ENCODE measurements at regions not wholly inside any gene's neighbourhood (a gene's known extent, or its start where the extent isn't known, plus 50 kb on each side); places are given as distances from the start of the nearest gene placed in this dataset.

DNA sequence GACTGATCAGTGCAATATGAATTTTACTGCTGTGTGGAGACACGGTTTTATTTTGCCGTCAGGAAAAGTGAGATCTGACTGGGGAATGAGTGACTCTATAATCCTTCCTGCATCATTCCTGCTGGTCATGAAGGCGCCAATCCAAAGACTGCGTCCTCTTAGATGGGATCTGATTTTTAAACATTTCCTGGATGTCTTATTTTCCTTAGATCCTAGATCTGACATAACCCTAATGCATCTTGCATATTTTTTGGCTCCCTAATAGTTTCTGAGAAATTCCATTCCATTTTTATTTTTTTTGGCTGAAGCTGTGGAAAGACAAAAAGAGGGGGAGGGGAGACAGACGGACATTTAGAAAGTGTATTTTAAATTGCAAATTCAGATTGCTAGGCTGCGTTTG lies 454.9 kb upstream of the FAT1 start:
- FAIRE-seq: no peak
- no peak for DNase-seq (ENCODE audit: insufficient read length, low spot score)
- TF ChIP-seq POLR2A (IDR thresholded peaks at IDR 0.05; ENCODE audit: low read depth, low read length): no peak

DNA sequence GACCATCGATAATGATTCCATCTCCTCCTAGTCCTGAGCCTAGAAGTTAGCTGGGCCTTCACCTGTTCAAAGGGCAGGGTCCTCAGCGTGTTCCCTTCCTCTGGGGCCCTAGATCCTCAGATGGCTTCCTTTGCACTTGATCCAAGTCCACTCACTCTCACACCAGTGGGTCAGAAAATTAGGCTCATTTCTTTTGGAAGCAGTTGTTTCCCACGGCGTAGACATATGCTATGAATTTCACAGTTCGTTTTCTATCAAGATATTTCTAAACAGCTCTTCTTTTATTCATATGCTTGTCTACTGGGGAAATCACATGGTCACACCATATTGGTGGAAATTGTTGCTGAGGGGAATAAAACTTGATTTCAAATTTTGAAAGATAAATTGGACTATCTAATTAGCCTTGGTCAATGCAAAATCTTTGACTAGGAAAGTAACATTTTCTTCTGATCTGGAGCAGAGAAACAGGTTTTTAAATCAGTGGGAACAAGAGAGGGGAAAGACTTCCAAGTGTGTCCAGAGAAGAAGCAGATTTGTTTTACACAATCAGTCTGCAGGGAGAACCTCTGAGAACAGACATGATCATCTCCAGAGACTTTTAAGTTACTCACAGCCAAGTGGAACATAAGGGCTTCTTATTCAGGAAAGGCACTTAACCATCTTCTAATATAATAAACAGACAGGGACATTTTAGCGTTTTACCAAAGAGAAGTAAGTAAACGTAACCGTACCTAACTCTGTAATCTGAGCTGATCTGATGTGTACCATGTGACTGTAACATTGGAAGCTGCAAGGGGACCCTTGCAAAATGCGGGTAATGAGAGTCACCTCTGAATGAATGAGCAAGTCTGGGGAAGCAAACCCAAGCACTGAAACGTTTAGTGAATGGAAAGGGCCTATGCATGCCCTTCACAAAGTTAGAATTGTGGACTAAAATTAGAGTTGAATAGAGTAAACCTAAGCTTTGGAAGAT lies 455.7 kb upstream of the FAT1 start:
- DNase-seq (ENCODE audit: insufficient read length, low spot score) (no peak), FAIRE-seq (no peak)

DNA sequence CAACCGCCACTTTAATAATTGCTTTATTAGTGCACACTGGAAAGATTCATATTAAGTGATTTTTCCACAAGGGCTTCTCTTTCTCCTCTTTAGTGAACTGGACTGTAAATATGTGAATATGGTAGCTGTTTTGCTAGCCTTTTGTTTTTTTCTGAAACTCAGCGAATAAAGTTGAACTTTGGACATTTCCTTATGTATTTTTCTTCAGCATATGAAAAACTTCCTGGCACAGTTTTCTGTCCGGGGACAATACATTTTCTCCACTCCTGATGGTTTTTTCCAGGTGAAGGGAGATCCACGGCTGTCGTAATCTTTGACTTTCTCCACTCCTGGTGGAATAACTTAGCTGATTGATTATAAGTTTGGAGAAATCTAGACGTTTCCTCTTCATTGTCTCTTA lies 457.4 kb upstream of the FAT1 start:
- FAIRE-seq: no peak
- DNase-seq (ENCODE audit: insufficient read length, low spot score): no peak
- TF ChIP-seq POLR2A (IDR thresholded peaks at IDR 0.05; ENCODE audit: low read depth, low read length): no peak

More for the DNA sequence above, 455.7 kb upstream of the FAT1 start:
- no peak for TF ChIP-seq POLR2A (IDR thresholded peaks at IDR 0.05; ENCODE audit: low read depth, low read length)

DNA sequence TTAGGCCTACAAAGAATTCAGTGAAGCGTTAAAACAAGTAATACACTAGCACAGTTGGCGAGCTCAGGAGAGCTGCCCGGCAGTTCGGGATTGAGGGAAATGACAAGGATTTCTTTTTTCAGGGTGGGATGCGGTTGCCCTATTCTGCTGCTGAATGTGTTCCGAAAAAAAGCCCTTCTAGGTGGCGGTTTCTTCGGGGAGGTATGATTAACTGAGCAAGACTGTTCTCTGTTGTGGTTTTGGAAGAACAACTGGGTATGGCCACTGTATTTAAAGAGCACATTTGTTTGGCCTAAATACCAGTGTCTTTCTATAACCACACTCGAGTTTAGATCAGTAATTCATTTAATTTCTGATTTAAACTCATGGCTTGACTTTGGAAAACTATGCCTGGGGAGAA lies 459.7 kb upstream of the FAT1 start:
- no peak for TF ChIP-seq POLR2A (IDR thresholded peaks at IDR 0.05; ENCODE audit: low read depth, low read length)
- no peak for FAIRE-seq
- DNase-seq (ENCODE audit: insufficient read length, low spot score): no peak

DNA sequence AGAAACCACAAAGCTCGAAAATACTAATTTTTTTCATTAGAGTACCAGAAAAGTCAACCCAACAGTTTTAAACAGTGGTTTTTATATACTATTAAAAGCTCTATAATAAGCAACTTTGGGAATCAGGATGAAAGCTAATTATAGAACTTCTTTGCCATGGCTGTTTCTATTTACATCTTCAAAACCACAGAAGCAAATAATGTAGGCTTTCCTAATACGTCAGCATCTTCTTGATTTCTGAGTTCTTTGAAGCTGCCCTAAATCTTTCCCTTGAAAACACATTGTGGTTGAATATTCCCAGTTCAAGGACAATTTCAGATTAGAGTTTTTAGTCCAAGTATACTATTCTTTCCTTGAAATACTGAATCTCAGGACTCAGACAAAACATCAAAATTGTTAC lies 460.2 kb upstream of the FAT1 start:
- FAIRE-seq: no peak
- TF ChIP-seq POLR2A (IDR thresholded peaks at IDR 0.05; ENCODE audit: low read depth, low read length): no peak
- no peak for DNase-seq (ENCODE audit: insufficient read length, low spot score)

DNA sequence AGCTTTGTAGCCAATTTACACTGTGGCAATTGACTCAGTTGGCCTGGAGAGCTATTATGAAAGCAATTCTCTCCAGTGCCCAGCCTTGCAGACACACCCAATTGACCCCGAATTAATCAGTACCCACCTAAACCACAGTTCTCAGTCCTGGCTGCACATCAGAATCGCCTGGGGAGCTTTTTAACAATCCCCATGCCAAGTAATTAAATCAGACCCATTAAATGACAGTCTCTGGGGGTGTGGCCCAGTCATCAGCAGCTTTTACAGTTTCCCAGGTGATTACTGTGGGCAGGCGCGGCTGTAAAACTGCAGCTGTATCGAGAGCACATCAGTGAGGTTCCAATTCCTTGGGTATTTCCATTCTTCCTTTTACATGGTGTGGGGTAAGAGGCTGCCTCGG lies 460.9 kb upstream of the FAT1 start:
- DNase-seq (ENCODE audit: insufficient read length, low spot score) (no peak), FAIRE-seq (no peak)
- TF ChIP-seq POLR2A (IDR thresholded peaks at IDR 0.05; ENCODE audit: low read depth, low read length): no peak

DNA sequence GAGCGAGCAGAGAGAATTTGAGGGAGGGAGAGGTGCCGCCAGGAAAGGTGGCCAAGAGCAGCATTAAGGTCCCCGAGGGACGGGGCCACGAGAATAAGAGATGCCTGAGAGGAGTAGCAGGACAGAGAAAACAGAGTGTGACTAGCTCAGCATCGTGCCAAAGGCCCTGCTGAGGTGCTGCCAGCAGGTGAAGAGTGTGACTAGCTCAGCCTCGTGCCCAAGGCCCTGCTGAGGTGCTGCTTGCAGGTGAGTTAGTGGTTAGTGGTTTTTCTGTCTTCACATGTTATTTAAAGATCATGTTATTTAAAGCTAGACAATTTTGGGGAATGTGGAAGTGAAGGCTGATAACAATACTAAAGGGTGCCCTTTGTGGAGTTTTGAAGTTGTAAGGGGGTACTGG lies 464.5 kb upstream of the FAT1 start:
- no peak for TF ChIP-seq POLR2A (IDR thresholded peaks at IDR 0.05; ENCODE audit: low read depth, low read length)
- no peak for FAIRE-seq
- DNase-seq (ENCODE audit: insufficient read length, low spot score): no peak

DNA sequence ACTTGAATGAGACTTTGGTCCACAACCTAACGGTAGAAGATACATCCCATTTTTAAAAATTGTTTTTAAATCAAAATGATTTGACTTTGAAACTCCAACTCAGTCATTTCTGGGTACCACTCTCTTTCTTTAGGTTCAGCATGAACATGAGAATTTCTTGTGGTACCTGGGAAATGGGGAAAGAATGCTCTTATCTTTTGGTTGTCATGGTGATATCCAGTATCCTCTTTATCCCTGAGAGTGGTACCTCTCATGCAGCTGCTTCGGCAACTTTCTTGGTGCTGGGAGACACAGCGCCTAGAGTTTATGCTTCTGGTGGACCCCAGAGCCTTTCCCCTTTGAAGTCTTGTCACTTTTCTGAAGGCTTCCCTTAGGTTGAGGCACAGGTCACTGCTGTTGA lies 465.1 kb upstream of the FAT1 start:
- FAIRE-seq (no peak), DNase-seq (ENCODE audit: insufficient read length, low spot score) (no peak)
- no peak for TF ChIP-seq POLR2A (IDR thresholded peaks at IDR 0.05; ENCODE audit: low read depth, low read length)

DNA sequence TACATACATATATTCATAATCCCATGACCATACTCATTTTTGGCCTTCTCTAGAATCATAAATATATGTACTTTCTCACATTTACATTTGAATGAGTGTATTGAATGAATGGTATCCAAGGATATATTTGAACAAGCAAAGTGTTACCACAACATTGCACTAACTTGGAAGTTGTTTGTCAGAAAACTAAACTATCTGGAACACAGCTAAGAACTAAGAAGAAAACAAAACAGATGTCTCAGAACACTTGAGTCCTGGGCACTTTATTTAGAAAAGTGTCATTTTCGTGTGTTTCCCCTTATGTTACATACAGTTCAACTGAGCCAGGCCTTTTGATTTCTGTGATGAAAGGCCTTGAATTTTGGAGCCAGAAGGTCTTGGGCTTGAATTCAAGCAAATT lies 466.7 kb upstream of the FAT1 start:
- no peak for TF ChIP-seq POLR2A (IDR thresholded peaks at IDR 0.05; ENCODE audit: low read depth, low read length)
- FAIRE-seq (no peak), DNase-seq (ENCODE audit: insufficient read length, low spot score) (no peak)

DNA sequence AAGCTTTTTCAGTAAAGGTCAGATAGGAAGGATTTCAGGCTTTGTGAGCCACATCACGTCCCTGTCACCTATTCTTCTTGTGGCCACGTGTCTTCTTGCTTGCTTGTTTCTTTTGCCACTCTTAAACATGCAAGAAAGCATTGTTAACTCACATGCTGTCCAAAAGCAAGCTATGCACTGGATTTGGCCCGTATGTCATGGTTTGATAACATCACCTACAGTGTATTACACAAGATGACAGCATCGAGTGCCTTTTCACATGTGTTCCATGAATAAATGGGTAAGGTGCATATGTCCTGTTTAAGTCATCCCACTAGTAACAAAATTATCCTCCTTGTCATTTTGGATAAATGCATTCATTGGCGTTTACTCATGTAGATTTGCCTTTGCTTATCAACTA lies 468.0 kb upstream of the FAT1 start:
- FAIRE-seq: no peak
- no peak for DNase-seq (ENCODE audit: insufficient read length, low spot score)
- no peak for TF ChIP-seq POLR2A (IDR thresholded peaks at IDR 0.05; ENCODE audit: low read depth, low read length)

DNA sequence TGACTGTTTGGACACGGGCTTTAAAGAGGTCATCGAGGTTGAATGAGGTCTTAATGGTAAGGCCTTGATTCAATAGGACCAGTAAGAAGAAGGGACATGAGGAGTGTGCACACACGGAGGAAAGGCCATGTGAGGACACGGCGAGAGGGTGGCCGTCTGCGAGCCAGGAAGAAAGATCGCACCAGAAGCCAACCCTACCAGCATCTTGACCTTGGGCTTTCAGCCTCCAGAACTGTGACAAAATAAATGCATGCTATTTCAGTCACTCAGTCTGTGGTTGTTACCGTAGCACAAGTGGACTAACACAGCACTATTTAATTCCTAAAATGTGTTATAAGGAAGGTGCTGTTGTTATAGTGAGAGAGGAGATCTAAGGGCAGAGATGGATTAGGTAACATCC lies 468.6 kb upstream of the FAT1 start:
- DNase-seq (ENCODE audit: insufficient read length, low spot score): no peak
- no peak for FAIRE-seq
- no peak for TF ChIP-seq POLR2A (IDR thresholded peaks at IDR 0.05; ENCODE audit: low read depth, low read length)

DNA sequence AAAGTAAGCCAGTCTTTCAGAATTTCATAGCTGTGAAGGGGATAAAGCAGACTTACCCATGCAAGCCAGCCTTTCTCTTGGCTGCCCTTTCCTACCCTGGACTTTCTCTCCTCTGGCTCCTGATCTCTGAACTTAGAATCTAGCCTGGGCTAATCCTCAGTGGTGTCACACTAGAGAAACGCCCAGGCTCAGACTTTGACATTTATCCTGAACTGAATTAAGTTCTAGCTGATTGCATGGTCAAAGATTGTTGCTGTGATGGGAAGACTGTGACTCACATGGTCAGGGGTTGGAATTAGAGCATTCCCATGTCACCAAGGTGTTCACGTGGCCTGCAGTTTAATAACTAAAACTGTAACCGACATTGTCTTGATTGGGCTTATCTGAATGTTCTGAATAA lies 469.5 kb upstream of the FAT1 start:
- no peak for TF ChIP-seq POLR2A (IDR thresholded peaks at IDR 0.05; ENCODE audit: low read depth, low read length)
- DNase-seq (ENCODE audit: insufficient read length, low spot score): no peak
- FAIRE-seq: no peak

DNA sequence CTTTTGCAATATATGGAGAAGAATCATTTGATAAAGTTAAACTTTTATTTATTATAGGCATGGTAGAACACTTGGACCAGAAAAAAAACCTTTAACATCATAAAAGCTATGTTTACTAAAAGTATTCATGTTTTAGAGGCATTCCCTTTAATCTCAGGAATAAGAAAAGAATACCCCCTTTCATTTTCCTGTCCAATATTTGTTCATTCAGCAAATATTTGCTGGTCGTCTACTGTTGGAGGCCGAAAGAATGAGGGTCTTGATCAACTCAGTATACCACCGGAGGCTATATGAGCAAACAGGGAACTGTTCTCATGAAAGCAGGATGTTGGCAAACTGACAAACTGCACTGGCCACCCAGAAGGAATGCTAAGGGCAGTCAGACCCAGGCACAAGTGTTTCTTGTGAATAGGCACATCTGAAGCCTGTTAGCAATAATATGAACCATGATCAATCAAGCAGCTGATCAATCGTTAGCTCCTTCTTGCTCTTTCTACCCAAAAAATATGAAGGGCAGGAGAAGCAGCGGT lies 480.8 kb upstream of the FAT1 start:
- no peak for TF ChIP-seq POLR2A (IDR thresholded peaks at IDR 0.05; ENCODE audit: low read depth, low read length)
- DNase-seq (ENCODE audit: insufficient read length, low spot score) (no peak), FAIRE-seq (no peak)

DNA sequence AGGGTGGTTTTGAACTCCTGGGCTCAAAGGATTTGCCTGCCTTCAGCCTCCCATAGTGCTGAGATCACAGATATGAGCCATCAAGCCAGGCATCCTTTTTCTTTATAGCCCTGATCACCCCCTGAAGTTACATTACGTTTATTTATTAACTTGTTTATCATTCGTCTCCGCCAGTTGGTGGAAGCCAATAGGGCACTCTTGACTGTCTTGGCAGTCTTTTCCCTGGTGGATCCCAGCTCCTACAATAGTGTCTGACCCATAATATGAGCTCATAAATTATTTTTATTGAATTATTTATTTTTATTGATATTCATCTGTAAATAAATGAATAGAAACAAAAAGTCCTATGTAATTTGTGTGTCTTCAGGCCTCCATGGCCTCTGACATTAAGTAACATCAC lies 484.3 kb upstream of the FAT1 start:
- TF ChIP-seq POLR2A (IDR thresholded peaks at IDR 0.05; ENCODE audit: low read depth, low read length): no peak
- DNase-seq (ENCODE audit: insufficient read length, low spot score): no peak
- no peak for FAIRE-seq

DNA sequence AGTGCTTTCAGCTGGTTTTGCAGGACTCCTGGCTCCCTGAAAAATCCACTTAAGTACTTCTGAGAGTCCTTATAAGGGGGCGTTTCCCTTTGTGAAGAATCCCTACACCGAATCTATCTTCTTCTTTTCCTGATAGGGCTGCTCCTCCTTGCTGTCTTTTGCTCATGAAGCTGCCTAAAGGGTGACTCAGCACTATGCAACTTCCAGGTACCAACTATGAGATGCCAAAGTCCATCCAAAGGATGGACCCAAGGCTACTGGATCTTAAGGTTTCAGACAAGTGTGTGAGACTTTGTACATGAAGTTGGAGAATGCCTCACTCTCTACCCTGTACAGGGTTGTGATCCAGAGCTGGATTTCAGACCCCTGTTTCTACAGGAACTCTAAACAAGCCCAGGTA lies 485.0 kb upstream of the FAT1 start:
- DNase-seq (ENCODE audit: insufficient read length, low spot score): no peak
- no peak for FAIRE-seq
- TF ChIP-seq POLR2A (IDR thresholded peaks at IDR 0.05; ENCODE audit: low read depth, low read length): no peak
